OCI-LY3 (cell line): ENCODE measurements at regions not wholly inside any gene's neighbourhood (a gene's known extent, or its start where the extent isn't known, plus 50 kb on each side); places are given as distances from the start of the nearest gene placed in this dataset.

Source experiments
- CTCF ChIP-seq: fragments of 200-600, 300-600 bp; sonication (generic); IDR thresholded peaks from 2 replicates; pipeline ENCODE4 v1.5.1; 2014; ENCODE audit warnings: antibody characterized with exemption, low read length, low read depth
- EZH2phosphoT487 ChIP-seq: fragments of 200-600 bp; shearing (Covaris generic); IDR thresholded peaks from 2 replicates; pipeline ENCODE4 v1.6.1; 2018; ENCODE audit warnings: antibody characterized with exemption, mixed run types, low read depth

- TF ChIP-seq CTCF (no peak), EZH2phosphoT487 (no peak)
These were observed 428.4 kb upstream of the GOLIM4 start for GRCh38 chr3:168524129-168524528.
